ENCODE measurements at regions not wholly inside any gene's neighbourhood (a gene's known extent, or its start where the extent isn't known, plus 50 kb on each side); places are given as distances from the start of the nearest gene placed in this dataset.

GRCh38 chr5:107216587-107216986 lies 454.1 kb downstream of the EFNA5 start:
- DNase-seq = no peak

- no peak for DNase-seq
Observed at GRCh38 chr5:107215611-107216010, 455.1 kb downstream of the EFNA5 start.

DNA sequence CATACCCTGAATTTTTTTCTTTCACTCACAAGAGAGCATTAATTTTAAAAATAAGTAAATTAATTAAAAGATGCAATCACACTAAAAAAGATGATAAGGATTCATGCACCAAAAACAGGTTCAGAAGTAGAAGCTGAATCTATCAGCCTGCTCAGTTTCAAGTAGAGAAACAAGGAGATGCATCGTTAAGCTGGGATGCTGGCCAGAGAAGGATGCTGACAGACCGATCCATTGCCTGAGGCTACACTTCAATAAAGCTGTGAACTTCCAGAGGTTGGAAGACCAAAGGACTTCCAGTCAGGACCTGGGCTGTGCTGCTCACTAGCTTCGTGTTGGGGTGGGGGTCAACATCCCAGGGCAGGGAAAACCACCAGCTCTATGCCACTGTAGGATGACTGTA lies 457.7 kb downstream of the EFNA5 start:
- DNase-seq = no peak

DNA sequence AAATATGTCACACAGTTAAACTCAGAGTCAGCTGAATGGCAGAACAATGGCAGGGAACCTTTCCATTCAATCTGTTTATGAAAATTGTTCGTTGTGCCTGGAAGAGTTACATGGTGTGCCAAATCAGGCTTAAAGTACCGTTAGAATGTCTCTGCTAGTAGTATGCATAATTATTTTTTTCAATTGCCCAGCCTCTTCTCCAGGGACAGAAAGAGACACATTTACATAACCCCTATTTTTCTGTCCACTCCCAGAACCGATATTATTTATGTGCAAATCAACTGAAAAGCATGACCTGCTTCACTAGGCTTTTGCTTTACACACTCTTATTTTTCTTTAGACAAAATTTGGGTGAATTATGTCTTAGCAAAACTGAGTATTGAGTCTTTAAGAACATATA lies 459.1 kb downstream of the EFNA5 start:
- no peak for DNase-seq

DNA sequence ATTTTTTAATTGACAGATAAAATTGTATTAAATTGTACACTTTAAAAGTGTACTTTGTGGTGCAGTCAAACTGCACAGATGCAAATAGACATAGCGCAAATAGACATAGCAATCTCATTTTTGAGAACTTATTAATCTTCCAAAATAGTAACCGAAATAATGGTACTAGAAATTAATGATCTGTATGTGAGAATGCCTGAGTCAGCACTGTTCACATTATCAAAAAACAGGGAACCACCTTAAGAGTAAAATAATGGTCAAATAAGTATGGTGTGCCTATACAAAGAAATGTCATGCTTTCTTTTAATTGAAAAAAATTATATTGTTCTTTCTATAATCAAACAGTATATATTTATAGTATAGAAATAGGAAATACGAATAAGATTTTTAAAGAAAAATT lies 461.9 kb downstream of the EFNA5 start:
- DNase-seq = no peak

- no peak for DNase-seq
Observed at GRCh38 chr5:107204413-107204812, 466.3 kb downstream of the EFNA5 start.

- DNase-seq = peak; percentile 39
Observed at GRCh38 chr5:107203243-107203642, 467.5 kb downstream of the EFNA5 start.

- DNase-seq = no peak
Observed at GRCh38 chr5:107199756-107200155, 471.0 kb downstream of the EFNA5 start.

DNA sequence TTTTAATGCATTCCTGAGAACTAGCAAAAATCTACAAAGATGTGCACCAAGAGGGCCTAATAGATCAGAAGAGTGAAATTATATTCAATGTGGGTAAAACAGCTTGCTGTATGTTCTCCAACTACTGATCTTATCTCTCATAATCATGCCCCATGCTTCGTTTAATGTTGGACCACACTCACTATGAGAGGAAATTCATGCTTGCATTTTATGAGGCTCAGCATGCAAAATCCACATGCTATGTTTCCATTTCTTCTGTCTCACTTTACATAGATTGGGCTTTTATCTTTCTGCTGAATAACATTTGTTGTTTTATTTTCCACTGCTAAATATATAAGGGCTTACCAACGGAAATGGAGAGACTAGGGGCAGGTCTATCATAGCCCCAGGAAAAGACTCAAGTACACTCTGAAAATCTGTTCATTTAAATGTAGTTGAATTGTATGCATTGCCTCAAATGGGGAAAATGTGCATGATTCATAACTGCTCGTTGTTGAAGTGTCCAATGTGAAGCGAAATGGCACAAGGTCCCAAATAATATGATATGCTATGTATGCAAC lies 474.2 kb downstream of the EFNA5 start:
- DNase-seq = no peak

- no peak for DNase-seq
Observed at GRCh38 chr5:107195890-107196395, 474.8 kb downstream of the EFNA5 start.

DNA sequence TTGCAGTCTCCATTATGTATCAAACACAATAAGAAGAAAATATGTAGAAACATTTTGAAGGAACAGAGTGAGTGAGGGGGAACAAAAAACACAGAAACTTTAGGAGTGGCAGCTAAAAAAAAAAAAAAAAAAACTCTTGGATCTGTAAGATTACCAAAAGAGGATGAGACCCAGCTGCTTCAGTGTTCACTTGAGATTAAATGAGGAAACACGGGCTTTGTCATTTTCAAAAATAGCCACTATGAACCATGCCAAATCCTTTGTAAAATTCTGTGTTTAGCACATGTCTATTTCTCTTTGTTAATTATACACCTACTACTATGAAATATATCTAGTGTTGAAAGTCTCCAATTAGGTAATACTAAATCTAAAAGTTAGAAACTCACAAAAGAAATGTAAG lies 485.9 kb downstream of the EFNA5 start:
- no peak for DNase-seq

DNA sequence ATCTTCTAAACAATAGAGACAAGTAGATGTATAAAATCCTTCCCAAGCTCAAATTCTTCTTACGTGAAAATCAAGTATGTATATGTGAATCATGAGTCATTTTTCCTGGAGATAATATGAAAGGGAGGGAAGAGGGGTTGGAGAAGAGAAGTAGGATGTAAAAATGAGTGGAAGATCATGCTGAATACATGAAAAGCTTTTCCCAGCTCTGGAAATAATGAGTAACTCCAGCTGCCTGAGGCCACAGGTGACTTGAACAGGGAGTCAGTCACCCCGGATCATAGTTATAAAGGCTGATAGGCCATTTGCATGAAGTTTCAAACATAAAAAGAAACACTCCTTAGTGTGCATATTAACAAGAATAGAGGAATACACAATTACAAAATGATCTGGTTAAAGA lies 486.7 kb downstream of the EFNA5 start:
- DNase-seq = no peak

- DNase-seq = no peak
Observed at GRCh38 chr5:107170620-107171019, 500.1 kb downstream of the EFNA5 start.

DNA sequence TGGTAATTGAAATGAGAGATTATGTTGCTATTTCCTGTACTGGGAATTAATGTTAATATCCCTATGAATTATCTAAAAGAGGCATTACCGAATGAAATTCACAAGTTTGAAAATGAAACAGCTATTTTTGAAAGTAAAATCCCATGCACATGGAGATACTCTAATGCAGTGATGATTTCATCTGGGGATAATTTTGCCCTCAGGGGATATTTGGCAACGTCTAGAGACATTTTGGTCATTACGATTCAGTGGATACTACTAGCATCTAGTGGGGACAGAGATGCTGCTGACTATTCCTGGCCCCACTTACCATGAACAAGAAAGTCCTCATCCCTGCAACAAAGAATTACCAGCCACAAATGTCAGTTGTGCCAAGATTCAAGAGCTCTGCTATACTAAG lies 500.9 kb downstream of the EFNA5 start:
- DNase-seq = no peak

DNA sequence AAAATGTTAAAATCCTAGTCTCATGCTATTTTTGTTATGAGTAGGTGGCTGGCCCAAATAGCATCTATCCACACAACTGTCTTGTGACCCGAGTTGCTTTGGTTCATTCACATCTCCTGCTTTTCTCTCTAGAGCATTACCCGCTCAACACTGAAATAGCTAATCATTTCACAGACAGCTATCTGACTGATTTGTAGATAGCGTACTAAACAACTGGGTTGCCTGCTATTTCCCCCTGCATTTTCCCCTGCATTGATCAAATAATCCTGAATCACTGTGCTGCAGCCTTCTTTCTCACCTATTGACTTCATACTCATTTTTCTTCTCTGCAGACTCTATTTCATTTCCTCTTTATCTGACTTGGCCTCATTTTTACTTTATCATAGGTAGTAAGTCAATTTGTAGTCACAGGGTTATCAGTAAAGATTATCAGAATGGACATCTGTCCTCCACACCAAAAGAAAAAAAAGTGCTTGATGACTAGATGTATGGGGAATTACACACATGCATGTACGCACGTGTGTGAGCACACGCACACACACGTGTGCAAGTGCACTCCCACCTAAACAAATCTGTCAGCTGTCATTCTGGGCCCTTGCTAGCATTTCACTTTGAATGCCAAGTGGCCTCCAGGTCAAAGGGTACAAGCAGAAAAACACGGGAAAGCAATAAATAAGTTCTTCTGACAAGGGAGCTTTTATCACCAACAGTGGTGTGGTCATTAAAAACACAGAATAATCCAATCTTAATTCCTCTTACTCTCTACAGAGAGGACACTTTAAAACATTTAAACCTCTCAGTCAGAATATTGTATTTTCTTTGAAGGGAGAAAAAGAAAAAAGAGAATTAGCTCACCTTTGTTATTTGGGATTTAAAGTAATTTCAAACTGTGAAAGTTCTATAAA lies 501.6 kb downstream of the EFNA5 start:
- no peak for DNase-seq

DNA sequence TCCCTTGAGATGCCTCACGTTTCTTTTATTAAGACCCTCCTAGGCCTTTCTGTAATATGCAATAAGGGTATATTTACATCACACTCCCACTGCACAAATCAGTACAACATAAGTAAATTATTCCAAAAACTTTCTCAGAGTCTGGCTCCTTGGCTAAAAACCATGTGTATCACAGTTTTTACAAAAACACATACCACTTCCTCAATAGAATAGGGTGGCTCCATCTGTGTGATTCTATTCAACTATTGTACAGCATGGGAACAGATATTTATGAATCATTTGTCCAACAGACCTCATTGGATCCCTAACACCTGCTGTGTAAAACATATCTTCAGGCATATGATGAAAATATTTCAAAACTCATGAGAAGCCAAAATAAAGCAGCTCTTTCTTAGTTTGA lies 502.7 kb downstream of the EFNA5 start:
- no peak for DNase-seq

DNA sequence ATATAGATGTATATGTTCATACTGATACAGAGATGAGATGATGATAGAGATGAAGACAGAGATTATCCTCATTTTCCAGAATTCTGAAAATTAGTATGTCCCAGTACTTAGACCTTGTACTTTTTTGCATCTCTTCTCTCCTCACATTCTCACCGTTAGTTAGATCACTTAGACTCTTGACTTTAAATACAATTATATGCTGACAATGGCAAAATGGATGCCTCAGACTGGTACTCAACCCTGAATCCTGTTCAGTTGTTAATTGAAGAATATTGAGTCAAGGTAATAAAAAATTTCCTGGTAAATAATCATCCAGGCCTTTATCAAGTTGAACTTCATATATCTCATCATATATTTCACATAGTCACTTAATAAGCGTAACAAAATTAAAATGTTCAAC lies 505.4 kb downstream of the EFNA5 start:
- no peak for DNase-seq

DNA sequence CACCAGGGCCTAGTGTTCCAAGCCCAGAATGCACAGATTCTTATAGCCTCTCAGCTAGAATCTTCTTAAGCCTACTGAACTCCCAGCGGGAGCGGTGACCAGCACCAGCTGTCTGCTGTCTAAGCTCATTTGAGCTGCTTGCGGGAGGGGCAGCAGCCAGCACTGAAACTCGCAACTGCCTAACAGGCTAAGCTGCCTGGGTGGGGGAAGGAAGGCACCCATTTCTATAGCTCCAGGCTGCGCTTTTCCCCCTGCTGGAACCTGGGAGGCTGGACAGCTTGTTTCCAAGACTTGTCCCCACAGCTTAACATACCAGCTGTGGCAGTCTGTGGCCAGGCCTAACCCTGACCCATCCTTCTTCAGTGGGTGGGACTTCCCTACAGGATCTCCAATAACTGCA lies 512.9 kb downstream of the EFNA5 start:
- DNase-seq = no peak

GRCh38 chr5:107155707-107156106 lies 515.0 kb downstream of the EFNA5 start:
- no peak for DNase-seq

GRCh38 chr5:107154593-107154992 lies 516.1 kb downstream of the EFNA5 start:
- DNase-seq = no peak

- no peak for DNase-seq
Observed at GRCh38 chr5:107153283-107153682, 517.5 kb downstream of the EFNA5 start.

DNA sequence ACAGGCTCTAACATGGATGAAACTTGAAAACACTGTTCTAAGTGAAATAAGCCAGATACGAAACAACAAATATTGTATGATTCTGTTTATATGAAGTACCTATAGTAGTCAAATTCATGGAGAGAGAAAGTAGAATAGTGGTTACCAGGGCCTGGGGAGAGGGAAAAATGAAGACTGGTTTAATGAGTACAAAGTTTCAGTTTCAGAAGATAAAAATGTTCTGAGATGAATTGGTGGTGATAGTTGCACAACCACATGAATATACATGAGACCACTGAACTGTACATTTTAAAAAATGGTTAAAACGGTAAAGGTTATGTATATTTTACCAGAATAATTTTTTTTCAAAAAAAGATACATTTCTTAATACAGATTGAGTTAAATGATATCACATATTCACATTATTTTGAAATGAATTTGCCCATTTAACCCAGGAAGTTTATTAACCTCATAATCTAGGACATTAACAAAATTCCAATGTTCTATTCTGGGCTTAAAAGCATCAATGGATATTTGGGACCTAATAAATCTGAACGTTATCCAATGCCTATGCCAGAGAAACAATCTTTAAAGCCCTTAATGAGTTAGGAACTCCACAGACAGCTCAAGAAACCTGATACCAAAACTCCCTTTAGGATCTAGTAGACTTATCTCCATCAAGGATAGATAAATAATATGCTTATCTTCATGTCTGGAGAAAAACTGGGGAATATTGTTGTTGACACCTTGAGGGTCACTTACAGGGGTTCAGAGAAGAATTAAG lies 521.3 kb downstream of the EFNA5 start:
- DNase-seq = peak; percentile 22

- no peak for DNase-seq
Observed at GRCh38 chr5:107147589-107147988, 523.1 kb downstream of the EFNA5 start.
